ENCODE measurements at regions not wholly inside any gene's neighbourhood (a gene's known extent, or its start where the extent isn't known, plus 50 kb on each side); places are given as distances from the start of the nearest gene placed in this dataset.

- DNase-seq (ENCODE audit: low read depth in 2 of 2), result no peak
Observed at GRCh38 chr9:86730163-86730928, 217.0 kb downstream of the GAS1 start.

GRCh38 chr9:86724529-86724928 is 222.8 kb downstream of the GAS1 start:
- DNase-seq (ENCODE audit: low read depth in 2 of 2), result no peak

- DNase-seq (ENCODE audit: low read depth in 2 of 2), result no peak
Observed at GRCh38 chr9:86723346-86723745, 224.0 kb downstream of the GAS1 start.

- no peak for DNase-seq (ENCODE audit: low read depth in 2 of 2)
Observed at GRCh38 chr9:86722706-86723075, 224.6 kb downstream of the GAS1 start.

GRCh38 chr9:86721843-86722705 is 225.2 kb downstream of the GAS1 start:
- DNase-seq (ENCODE audit: low read depth in 2 of 2), result no peak

GRCh38 chr9:86721226-86721781 is 226.0 kb downstream of the GAS1 start:
- DNase-seq (ENCODE audit: low read depth in 2 of 2), result no peak

GRCh38 chr9:86720639-86721225 is 226.6 kb downstream of the GAS1 start:
- DNase-seq (ENCODE audit: low read depth in 2 of 2), result no peak

- DNase-seq (ENCODE audit: low read depth in 2 of 2), result no peak
Observed at GRCh38 chr9:86718388-86719049, 228.8 kb downstream of the GAS1 start.

GRCh38 chr9:86716326-86716922 is 230.9 kb downstream of the GAS1 start:
- DNase-seq (ENCODE audit: low read depth in 2 of 2), result no peak

GRCh38 chr9:86714999-86715398 is 232.3 kb downstream of the GAS1 start:
- DNase-seq (ENCODE audit: low read depth in 2 of 2), result no peak

GRCh38 chr9:86713970-86714369 is 233.3 kb downstream of the GAS1 start:
- no peak for DNase-seq (ENCODE audit: low read depth in 2 of 2)

- DNase-seq (ENCODE audit: low read depth in 2 of 2), result no peak
Observed at GRCh38 chr9:86713470-86713869, 233.8 kb downstream of the GAS1 start.

GRCh38 chr9:86708918-86709835 is 238.1 kb downstream of the GAS1 start:
- DNase-seq (ENCODE audit: low read depth in 2 of 2), result no peak

- no peak for DNase-seq (ENCODE audit: low read depth in 2 of 2)
Observed at GRCh38 chr9:86707932-86708510, 239.3 kb downstream of the GAS1 start.

- no peak for DNase-seq (ENCODE audit: low read depth in 2 of 2)
Observed at GRCh38 chr9:86706391-86706790, 240.9 kb downstream of the GAS1 start.

- no peak for DNase-seq (ENCODE audit: low read depth in 2 of 2)
Observed at GRCh38 chr9:86705490-86705889, 241.8 kb downstream of the GAS1 start.

GRCh38 chr9:86703346-86703745 is 244.0 kb downstream of the GAS1 start:
- no peak for DNase-seq (ENCODE audit: low read depth in 2 of 2)

- no peak for DNase-seq (ENCODE audit: low read depth in 2 of 2)
Observed at GRCh38 chr9:86700629-86701028, 246.7 kb downstream of the GAS1 start.

GRCh38 chr9:86697999-86698398 is 249.3 kb downstream of the GAS1 start:
- no peak for DNase-seq (ENCODE audit: low read depth in 2 of 2)

- DNase-seq (ENCODE audit: low read depth in 2 of 2), result no peak
Observed at GRCh38 chr9:86697213-86697612, 250.1 kb downstream of the GAS1 start.

All from stimulated activated CD4-positive, alpha-beta T cell treated with anti-CD3 and anti-CD28 coated beads, Interleukin-12 subunit alpha, Interleukin-12 subunit beta, amount 100 ng/mL, for 24 hours (primary cell).